ENCODE measurements at regions not wholly inside any gene's neighbourhood (a gene's known extent, or its start where the extent isn't known, plus 50 kb on each side); places are given as distances from the start of the nearest gene placed in this dataset.
A peak's percentile ranks its signal among the peaks of the same experiment; 100 is the strongest.
"Not testable (repeated sequence)": the region's sequence is repeated elsewhere in the genome, so short reads cannot be mapped to it uniquely, and the experiment has no call there.

DNA sequence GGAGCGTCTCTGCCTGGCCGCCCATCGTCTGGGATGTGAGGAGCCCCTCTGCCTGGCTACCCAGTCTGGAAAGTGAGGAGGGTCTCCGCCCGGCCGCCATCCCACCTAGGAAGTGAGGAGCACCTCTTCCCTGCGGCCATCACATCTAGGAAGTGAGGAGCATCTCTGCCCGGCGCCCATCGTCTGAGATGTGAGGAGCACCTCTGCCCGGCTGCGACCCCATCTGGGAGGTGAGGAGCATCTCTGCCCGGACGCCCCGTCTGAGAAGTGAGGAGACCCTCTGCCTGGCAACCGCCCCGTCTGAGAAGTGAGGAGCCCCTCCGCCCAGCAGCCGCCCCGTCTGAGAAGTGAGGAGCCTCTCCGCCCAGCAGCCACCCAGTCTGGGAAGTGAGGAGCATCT, 84.5 kb downstream of the IDS start:
- not testable (repeated sequence) for DNase-seq

DNA sequence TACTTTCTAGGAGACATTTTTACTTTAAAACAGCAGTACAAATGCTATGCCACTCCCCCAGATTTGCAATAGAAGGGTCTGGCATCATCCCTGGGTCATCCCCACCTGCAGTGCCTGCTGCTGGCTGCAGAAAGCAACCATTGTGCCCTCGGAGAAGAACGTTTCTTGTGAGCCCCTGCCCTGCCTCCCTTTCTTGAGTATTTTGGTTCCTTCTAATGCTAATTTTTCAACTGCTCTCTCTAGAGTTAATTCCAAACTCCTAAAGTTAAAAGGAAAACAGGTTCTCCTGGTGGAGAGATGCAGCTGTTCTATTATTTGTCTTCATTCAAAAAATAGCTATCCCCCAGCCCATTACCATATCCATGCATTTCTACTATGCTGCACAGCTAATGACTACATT, 107.1 kb downstream of the IDS start:
- no peak for DNase-seq

GRCh38 chrX:149392921-149393320, 112.2 kb downstream of the IDS start:
- peak; percentile 52 for DNase-seq

DNA sequence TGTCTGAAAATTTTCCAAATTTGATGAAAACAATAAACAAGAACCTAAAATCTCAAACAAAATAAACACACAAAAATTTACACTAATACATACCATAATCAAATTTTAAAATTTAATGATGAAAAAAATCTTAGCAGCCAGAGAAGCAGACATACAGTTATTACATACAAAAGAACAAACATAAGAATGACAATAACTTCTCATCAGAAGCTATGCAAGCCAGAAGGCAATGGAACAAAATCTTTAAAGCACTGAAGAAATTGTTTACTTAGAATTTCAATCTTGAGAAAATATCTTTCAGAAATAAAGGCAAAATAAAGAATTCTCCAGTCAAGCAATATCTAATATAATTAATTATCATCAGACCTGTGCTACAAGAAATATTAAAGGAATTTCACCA, 121.3 kb downstream of the IDS start:
- no peak for DNase-seq

- DNase-seq, result no peak
These were observed 130.4 kb downstream of the IDS start for GRCh38 chrX:149374751-149375150.

GRCh38 chrX:149372866-149373265, 132.2 kb downstream of the IDS start:
- DNase-seq, result no peak

GRCh38 chrX:149371986-149372385, 133.1 kb downstream of the IDS start:
- DNase-seq, result no peak

DNA sequence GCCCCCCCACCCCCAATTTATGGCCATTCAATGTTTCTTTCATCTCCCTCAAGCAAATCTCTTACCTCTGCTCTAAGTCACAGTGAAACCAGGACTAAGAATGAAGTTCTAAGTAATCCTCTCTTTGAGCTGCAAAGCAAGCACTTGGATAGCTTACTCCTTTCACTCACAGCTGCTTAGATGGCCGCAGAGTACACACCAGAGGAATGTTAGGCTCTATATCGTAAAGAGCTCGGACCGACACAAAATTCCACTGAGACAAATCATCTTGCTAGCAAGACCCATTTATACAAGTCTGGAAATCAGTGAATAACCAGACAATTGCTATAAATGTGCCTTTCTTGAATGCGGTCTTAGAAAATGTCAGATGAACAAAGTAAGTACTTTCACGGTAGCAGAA, 135.0 kb downstream of the IDS start:
- DNase-seq, result no peak

GRCh38 chrX:149365552-149365951, 139.6 kb downstream of the IDS start:
- no peak for DNase-seq

GRCh38 chrX:149365061-149365460, 140.0 kb downstream of the IDS start:
- DNase-seq, result no peak

DNA sequence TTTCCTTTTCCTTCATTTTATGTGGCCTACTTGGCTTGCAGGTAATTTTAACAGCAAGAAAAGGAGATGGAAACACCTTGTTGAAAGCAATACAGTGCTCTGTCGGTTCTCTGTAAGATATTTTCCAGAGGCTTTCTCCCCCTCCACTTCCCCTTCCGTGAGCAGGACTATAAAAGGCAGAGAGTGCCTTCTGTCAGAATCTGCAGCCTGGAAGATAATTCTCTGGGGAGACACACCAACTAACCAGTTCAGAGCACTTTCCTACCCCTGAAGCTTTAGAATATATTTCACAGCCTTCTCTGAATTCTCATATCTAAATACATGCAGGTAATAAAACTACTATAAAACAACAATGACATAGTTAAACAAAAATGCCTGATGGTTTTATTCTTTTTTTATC, 141.1 kb downstream of the IDS start:
- no peak for DNase-seq

- no peak for DNase-seq
These were observed 158.8 kb downstream of the IDS start for GRCh38 chrX:149346306-149346705.

DNA sequence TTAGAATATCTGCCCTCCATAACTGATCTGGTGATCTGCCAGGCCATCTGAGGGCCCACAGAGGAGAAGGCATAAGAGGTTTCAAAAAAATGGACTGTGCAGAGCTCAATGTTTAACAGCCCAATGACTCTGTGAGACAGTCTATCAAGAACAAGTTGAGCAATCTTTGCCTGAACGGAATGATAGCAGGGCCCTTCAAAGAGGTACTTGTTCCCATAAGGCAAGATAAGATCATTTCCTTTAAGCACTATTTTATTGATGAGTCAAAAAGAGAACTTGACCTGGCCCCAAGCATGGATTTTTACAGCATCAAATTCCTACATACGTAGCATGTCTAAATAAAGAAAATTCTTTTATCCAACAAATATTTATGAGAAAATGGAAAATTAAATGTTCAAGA, 182.8 kb downstream of the IDS start:
- DNase-seq, result no peak

DNA sequence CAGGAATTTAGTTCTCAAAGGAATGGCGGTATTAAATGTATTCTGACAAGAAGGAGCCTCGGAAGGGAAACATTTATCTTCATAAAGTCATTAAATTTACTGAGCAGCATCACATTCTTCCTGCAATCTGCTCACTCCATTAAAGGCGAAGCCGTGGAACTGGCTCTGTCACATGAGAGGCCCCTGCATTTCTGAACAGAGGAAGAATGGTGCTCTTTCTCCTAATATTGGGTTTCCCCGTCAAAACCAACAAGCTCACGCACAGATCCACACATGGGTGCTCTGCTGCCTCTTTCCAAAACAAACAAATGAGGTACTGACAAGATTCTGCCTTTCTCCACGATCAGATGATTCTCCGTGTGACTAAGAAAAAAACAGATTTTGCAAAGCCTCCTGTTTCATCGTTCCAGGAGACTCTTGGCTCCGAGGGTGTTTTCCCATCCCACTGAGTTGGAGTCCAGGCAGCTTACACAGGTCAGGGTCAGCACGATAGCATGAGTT, 191.2 kb downstream of the IDS start:
- DNase-seq, result no peak

- DNase-seq, result no peak
These were observed 192.1 kb downstream of the IDS start for GRCh38 chrX:149312988-149313387.

- DNase-seq, result no peak
These were observed 193.0 kb downstream of the IDS start for GRCh38 chrX:149312097-149312496.

DNA sequence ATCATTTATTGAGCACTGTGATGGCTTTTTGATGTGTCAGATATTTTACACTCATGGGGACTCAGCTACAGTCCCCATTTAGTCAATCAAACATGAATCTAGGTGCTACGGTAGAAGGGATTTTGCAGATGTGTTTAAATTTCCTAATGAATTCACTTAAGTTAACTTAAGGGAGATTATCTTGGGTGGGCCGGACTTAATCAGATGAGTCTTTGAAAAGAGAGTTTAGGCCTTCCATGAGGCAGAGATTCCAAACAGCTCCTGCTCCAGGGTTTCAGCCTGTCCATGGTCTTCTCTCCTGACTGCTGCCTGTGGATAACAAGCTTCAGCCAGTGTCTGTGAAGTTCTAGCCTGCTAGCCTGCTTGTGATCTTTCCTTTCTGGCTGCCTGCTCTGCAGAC, 202.4 kb downstream of the IDS start:
- DNase-seq, result no peak

- DNase-seq, result no peak
These were observed 207.0 kb downstream of the IDS start for GRCh38 chrX:149298111-149298510.

- DNase-seq, result no peak
These were observed 209.0 kb downstream of the IDS start for GRCh38 chrX:149296092-149296491.

GRCh38 chrX:149286940-149287349, 218.2 kb downstream of the IDS start:
- no peak for DNase-seq

DNA sequence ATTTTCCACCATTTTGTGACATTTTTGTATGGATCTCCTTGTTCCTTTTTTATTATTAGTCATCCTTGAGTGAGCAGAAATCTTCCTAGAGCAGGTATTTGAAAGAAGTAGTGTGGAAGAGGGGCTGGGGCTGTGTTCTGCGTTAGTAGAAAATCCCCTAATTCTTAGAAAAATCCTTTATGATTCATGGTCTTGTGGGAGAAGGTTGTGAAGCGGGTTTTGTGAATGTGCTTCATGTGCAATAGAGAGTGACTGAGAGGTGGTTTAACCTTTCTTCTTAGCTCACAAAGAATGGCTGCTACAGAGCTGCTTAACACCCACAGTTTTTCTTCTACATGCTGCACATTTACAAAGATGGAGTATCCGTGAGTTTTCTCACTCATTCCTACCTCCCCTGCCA, 220.5 kb downstream of the IDS start:
- DNase-seq, result no peak

- DNase-seq, result no peak
These were observed 221.3 kb downstream of the IDS start for GRCh38 chrX:149283853-149284252.

- DNase-seq, result no peak
These were observed 222.2 kb downstream of the IDS start for GRCh38 chrX:149282909-149283308.

DNA sequence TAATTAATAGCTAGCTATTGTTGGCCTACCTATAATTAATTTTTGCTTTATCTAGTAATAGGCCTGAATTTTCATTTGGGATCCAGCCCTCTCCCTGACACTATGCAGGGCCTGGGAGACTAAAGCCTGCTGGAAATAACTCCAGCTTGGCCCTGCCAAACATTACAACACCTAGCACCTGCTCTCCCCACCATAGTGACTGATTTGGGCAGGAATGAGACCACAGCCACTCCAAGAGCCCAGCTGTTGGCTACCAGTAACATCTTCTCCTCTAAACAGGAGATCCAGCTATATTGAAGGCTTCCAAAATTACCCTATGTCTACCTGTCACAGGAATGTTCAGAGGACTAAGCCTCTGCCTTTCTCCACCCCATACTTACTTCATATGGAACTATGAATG, 225.1 kb downstream of the IDS start:
- DNase-seq, result no peak

DNA sequence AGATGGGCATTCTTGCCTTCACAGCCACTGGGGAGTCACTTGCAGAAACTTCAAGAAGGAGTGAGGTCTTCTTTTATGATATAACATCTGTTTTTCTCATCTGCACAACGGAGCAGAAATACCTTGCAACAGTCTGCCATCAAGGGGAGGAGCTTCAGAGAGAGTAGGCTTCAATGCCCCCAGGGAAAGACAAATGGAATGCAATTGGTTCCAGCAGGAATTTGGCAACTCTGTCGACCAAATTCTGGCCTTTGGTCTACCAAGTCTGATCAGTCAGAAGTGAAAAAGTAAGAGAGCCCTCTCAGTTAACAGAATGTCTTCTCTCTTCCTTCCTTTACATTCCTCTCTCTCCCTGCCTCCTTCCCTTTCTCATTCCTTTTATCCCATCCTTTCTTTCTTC, 229.3 kb downstream of the IDS start:
- no peak for DNase-seq

DNA sequence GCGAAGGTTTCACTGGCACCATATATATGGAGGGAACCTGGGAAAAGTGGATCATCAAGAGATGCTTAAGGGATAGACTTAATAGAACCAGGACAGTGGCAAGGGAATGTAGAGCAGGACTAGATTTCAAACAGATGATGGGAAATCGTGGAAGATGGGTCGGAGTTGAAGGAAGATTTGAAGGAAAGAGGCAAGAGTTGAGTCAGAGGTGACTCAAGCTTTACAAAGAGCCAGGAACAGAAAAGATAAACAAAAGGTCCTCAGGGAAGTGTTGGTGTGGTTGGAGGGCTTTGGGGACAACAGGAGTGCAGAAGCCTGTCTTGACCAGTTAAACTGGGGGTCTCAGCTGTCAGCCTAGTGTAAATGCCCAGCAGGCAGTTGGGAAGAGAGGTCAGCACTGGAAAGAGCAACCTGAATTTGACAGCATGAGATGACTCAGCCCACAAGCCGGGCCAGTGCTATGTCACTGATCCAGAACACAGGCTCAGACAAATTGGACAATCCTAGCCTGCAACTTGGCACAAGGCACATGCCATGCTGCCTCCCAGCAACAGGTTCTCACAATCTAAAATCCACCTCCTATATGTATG, 230.5 kb downstream of the IDS start:
- DNase-seq, result no peak

All from NCI-H2029 (cell line).